ENCODE measurements at regions not wholly inside any gene's neighbourhood (a gene's known extent, or its start where the extent isn't known, plus 50 kb on each side); places are given as distances from the start of the nearest gene placed in this dataset.
"Not testable (repeated sequence)": the region's sequence is repeated elsewhere in the genome, so short reads cannot be mapped to it uniquely, and the experiment has no call there.

DNA sequence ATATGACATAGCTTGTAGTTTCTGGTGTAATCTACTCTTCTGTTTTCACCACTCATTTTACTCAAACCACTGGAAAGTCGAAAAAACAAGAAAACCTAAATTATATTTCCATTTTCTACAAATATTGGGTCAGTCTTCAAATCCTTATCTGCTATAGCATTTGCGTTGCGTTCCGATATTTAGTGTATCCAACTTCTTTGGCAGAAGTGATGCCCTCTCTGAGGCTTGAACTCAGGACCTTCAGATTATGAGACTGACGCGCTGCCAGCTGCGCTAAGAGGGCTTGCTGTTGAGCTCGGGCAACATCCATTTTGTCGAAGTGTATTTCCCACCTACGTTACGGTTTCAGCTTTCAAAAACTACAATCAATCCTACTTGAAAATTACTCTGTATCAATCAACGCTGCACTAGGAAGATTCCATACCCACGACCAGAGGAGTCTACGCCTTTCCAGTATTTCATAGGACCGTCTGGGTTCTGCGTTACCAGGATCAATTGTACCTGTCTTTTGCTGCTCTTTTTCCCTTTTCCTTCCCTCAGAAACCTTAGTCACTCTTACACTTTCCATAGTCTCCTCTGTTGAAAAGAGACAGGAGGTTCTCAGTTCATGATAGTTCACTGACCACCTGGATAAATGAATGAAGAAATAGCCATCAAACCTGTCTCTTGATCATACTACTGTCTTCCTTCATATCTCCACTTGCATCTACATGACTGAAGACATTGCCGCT is 140.5 kb upstream of the ZNF322 start:
- not testable (repeated sequence) for DNase-seq (ENCODE audit: low read depth)

- DNase-seq (ENCODE audit: low read depth), result not testable (repeated sequence)
Measured at GRCh38 chr6:26803762-26804161, 144.2 kb upstream of the ZNF322 start.

DNA sequence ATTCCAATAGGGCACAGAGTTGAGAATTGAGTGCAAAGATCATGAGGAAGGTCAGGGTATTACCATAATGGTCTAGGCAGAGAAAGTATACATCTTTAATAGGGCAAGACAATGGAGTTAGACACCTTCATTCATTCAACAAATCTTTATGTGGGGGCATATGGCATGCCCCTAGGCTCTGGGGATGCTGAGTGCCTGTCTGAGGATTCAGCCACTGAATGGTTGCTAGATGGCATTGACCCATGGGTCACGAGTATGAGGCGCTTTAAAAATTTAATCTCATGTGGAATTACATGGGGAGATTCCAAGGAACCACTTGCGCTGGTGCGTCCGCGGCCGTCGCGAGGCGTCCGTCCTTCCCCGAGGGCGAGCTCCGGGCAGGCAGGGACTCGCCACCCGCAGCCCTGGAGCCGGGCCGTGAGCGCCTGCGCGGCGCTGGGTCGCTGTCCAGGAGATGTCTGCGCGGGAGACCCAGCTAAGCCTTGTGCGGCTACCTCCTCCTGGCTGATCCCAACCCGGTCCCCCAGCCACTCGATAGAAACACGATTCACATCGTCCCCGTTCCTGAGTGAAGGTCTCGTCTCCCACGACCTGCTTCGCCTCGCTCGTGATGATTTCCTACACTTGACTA is 152.1 kb upstream of the ZNF322 start:
- not testable (repeated sequence) for DNase-seq (ENCODE audit: low read depth)

- DNase-seq (ENCODE audit: low read depth), result not testable (repeated sequence)
Measured at GRCh38 chr6:26818640-26819225, 159.2 kb upstream of the ZNF322 start.

DNA sequence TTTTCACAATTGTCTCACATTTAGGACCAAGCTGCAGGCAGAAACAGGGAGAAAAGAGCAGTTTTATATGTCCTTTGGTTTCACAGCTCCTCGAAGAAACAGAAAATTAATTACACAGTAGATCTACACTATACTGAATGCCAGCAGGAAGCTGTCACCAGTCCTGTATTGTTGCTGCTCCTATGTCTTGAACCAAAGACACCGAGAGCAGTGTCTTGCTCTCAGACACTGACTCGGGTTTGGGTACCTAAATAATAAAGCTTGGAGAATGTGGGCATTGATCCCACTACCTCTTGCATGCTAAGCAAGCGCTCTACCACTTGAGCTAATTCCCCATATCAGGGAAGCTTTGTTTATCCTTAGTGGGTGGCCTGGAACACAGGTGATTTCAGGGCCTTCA is 168.4 kb upstream of the ZNF322 start:
- DNase-seq (ENCODE audit: low read depth), result not testable (repeated sequence)

DNA sequence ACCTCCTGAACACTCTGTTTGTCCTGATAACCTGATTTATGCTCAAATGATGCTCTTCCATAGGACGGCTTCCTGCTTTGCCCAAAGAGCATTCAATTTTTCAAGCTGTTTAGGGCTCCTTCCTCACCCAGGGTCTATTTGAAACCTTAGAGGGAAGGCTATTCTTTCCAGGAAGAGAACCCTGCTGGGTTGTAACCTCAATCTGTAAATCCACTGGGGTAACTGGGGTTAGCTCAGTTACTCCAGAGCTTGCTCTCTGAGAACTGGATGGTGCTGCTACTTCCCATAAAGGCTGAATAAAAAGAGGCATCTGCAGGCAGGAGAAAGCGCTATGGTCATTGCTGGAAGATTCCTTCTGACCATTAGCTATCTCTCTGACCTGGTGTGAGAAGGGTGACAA is 169.9 kb upstream of the ZNF322 start:
- DNase-seq (ENCODE audit: low read depth), result not testable (repeated sequence)

GRCh38 chr6:26830992-26831391 is 171.4 kb upstream of the ZNF322 start:
- DNase-seq (ENCODE audit: low read depth), result not testable (repeated sequence)

DNA sequence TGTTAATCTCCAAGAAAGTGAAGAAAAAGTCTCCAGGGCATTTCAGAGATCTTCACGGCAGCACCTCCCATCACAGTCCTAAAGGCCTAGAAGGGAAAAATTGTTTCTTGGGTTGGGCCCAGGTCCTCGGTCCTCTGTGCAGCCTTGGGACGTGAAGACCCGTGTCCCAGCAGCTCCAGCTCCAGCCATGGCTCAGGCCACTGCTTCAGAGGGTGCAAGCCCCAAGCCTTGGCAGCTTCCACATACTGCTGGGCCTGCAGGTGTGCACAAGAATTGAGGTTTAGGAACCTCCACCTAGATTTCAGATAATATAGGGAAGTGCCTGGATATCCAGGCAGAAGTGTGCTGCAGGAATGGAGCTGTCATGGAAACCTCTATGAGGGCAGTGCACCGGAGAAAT is 176.2 kb upstream of the ZNF322 start:
- DNase-seq (ENCODE audit: low read depth), result not testable (repeated sequence)

DNA sequence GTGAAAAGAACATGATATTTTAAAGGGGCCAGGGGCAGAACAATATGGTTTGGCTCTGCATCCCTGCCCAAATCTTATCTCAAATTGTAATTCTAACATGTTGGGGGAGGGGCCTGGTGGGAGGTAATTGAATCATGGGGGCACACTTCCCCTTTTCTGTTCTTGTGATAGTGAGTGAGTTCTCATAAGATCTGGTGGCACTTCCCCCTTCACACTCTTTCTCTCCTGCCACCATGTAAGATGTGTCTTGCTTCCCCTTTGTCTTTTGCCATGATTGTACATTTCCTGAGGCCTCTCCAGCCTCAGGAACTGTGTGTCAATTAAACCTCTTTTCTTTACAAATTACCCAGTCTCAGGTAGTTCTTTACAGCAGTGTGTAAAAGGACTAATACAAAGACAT is 177.1 kb upstream of the ZNF322 start:
- not testable (repeated sequence) for DNase-seq (ENCODE audit: low read depth)

DNA sequence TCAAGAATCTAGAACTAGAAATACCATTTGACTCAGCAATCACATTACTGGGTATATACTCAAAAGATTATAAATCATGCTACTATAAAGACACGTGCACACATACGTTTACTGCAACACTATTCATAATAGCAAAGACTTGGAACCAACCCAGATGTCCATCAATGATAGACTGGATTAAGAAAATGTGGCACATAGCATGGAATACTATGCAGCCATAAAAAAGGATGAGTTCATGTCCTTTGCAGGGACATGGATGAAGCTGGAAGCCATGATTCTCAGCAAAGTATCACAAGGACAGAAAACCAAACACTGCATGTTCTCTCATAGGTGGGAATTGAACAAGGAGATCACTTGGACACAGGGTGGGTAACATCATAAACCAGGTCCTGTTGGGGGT is 185.3 kb upstream of the ZNF322 start:
- DNase-seq (ENCODE audit: low read depth), result not testable (repeated sequence)

- DNase-seq (ENCODE audit: low read depth), result not testable (repeated sequence)
Measured at GRCh38 chr6:26857289-26857688, 197.7 kb upstream of the ZNF322 start.

DNA sequence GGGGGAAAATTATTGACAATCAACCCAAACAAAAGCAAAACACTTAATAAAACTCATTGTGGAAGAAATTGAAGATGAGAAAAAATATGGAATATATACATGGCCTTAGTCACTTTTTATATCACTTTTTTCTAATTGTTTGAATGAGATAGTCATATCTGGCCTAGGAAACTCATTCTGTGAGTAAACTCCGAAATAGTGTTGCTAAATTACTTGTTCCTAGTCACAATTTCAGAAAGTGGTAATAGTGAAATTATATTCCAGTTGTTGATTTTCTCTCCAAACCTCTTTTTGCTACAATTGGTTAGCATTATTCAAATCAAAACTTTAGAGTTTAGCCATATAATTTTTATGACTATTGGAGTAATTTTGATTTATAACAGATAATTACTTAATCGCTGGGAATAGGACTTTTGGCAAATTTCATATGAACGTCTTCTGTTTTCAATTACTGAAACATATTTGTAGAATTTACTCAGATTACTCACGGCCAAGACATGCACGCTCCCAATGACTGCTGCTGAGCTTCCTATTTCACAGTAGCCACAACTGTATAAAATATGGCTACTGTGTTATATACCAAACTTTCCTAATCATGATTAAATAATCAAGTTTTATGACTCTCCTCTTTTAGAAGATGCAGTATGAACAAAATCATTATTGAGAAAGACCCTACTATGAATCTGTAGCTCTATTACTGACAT is 199.7 kb upstream of the ZNF322 start:
- peak; percentile 7 for DNase-seq (ENCODE audit: low read depth)

- peak; percentile 12 for DNase-seq (ENCODE audit: low read depth)
Measured at GRCh38 chr6:26859771-26860163, 200.2 kb upstream of the ZNF322 start.

DNA sequence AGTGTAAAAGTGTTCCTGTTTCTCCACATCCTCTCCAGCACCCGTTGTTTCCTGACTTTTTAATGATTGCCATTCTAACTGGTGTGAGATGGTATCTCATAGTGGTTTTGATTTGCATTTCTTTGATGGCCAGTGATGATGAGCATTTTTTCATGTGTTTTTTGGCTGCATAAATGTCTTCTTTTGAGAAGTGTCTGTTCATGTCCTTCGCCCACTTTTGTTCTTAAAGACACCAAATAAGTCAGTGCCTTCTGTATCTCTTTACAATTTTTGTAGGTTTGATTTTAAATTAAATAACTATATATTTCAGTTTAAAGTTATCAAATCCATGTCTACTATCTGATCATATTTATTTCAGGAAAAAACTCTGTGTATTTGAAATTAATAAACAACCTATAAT is 202.4 kb upstream of the ZNF322 start:
- DNase-seq (ENCODE audit: low read depth), result not testable (repeated sequence)

DNA sequence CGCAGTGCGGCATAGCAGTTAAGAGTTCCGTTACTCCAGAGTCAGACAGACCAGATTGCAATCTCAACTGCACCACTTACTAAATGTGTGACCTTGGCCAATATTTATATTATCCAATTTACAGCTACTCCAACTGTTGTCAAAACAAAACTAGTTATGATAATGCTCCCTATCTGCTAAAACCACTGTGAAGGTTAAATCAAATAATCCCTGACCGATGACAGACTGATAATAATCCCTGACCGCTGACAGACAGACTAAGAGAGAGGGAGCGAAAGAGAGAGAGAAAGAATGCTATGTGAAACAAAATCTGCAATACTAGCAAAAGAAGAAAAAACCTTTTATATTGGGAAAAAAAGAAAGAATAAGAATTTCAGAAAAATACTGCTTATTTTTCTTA is 204.1 kb upstream of the ZNF322 start:
- DNase-seq (ENCODE audit: low read depth), result not testable (repeated sequence)

- DNase-seq (ENCODE audit: low read depth), result not testable (repeated sequence)
Measured at GRCh38 chr6:26898785-26899184, 239.2 kb upstream of the ZNF322 start.

DNA sequence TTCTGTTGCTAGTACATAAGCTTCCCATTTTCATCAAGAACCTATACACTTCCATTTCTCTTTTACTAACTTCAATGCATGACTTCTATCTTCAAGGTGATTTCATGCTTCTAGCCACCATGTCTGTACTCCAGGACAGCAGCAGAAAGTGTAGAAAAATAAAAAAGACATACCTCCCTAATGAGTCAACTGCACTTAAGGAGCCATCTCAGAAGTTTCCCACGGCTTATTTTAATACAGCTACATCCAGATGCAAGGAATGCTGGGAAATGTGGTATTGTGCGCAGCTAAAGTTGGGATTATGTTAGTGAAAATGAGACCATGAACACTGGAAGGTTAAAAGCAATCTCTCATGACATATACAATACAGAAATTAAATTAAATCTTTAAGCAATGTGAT is 264.7 kb upstream of the ZNF322 start:
- DNase-seq (ENCODE audit: low read depth), result not testable (repeated sequence)

DNA sequence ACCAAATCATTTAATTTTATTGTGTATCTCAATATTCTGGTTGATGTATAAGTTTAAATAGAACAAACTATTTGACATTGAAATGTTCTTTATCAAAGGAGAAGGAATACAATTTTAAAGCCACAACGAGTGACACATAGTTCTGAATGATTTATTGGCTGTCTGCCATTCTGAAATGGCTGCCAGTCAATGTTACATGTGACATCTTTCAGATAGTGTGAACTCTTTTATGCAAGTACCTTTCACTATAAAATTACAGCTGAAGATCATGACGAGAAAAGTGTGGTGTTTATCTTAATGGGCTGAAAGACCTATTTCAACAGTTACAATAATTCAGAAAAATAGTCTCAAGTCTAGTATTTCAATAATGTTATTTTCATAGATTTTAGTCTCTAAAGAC is 268.6 kb upstream of the ZNF322 start:
- DNase-seq (ENCODE audit: low read depth), result not testable (repeated sequence)

DNA sequence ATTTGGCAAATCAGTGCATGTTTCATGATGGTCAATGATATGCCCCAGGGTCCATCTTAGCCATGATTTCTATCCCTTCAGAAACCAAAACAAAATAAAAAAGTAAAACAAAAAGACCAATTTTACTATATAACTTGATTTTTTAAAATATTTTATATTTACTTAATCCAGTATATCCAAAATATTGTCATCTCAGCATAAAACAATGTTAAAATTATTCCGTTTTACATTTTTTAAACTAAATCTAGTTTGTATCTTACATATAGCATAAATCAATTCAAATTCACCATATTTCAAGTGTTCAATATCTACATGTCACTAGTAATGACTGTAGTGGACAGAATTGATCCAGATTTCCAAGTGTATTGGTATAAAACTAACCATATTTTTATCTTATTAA is 277.7 kb upstream of the ZNF322 start:
- not testable (repeated sequence) for DNase-seq (ENCODE audit: low read depth)

DNA sequence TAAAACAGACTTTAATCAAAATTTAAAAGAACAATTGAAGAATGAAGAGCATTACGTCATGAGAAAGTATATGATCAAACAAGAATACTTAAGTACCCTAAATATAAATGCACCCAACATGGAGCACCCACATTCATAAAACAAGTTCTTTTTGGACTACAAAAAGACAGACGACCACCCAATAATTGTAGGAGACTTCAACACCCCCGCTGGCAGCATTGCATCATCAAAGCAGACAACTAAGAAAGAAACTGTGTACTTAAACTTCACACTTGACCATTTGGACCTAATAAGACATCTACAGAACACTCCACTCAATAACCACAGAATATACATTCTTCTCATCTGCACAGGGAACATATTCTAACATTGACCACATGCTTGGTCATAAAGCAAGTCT is 291.7 kb upstream of the ZNF322 start:
- DNase-seq (ENCODE audit: low read depth), result not testable (repeated sequence)

GRCh38 chr6:26956078-26956600 is 291.4 kb upstream of the PRSS16 start:
- peak; percentile 29 for DNase-seq (ENCODE audit: low read depth)

DNA sequence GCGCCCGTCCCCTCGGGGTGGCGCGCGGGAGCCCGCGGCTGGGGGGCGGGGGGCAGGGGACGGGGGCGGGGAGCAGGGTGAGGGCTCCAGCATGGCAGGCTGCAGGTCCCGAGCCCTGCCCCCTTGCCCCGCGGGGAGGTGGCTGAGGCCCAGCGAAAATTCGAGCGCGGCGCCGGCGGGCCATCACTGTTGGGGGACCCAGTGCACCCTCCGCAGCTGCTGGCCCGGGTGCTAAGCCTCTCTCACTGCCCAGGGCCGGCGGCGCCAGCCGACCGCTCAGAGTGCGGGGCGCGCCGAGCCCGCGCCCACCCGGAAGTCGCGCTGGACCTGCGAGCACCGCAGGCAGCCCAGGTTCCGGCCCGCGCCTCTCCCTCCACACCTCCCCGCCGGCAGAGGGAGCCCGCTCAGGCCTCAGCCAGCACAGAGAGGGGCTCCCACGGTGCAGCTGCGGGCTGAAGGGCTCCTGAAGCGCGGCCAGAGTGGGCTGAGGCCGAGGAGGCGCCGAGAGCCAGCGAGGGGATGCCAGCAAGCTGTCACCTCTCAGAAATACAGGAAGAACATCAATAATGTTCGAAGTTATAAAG is 290.8 kb upstream of the PRSS16 start:
- peak; percentile 7 for DNase-seq (ENCODE audit: low read depth)

Measured in GM04503 (cell line).